ENCODE measurements at regions not wholly inside any gene's neighbourhood (a gene's known extent, or its start where the extent isn't known, plus 50 kb on each side); places are given as distances from the start of the nearest gene placed in this dataset.
A peak's percentile ranks its signal among the peaks of the same experiment; 100 is the strongest.
"Not testable (repeated sequence)": the region's sequence is repeated elsewhere in the genome, so short reads cannot be mapped to it uniquely, and the experiment has no call there.

DNA sequence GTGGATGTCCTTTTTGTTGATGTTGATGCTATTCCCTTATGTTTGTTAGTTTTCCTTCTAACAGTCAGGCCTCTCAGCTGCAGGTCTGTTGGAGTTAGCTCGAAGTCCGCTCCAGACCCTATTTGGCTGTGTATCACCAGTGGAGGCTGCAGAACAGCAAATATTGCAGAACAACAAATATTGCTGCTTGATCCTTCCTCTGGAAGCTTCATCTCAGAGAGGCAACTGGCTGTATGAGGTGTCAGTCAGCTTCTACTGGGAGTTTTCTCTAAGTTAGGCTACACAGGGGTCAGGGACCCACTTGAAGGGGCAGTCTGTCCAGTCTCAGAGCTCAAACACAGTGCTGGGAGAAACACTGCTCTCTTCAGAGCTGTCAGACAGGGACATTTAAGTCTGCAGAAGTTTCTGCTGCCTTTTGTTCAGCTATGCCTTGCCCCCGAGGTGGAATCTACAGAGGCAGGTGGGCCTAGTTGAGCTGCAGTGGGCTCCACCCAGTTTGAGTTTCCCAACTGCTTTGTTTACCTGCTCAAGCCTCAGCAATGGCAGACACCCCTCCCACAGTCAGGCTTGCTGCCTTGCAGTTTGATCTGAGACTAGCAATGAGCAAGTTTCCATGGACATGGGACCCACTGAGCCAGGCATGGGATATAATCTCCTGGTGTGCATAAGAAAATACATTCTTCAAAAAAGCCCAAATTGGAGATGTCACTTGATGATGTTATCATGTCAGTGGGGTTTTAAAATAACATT, 99.5 kb downstream of the KDM5D start:
- no peak for DNase-seq (ENCODE audit: low read depth in 2 of 2)

DNA sequence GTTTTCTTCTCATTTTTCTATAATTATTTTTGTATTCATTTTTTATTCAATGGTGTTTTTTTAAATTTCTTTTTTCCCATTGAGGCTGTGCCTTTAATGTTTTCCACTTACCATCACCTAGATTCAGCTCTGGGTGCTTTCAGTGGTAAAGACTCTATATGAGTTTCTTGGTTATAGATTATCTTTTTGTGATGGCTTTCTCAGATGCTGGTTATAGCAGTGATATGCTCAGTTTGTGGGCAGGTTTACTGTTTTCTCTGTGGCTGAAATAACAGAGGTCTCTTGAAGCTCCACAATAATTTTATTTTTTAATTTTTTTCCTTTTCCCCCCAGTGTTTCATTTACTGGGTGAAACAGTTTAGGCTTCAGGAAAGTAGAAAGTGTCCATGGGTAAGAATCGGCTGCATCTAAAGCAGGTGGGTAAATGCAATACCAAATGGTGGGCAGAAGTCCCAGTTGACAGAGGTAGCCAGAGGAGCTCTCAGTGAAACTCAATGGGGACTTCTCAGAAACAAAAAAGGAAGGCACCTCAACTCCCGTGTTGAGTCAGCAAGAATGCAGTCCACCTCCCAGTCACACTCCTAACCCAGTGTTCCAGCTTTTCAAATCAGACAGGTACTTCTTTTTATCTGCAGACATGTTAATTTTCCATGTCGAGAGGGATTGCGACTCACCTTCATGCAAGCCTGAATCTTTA, 106.7 kb downstream of the KDM5D start:
- no peak for DNase-seq (ENCODE audit: low read depth in 2 of 2)

GRCh38 chrY:19628926-19629325, 115.6 kb downstream of the KDM5D start:
- DNase-seq (ENCODE audit: low read depth in 2 of 2): no peak

GRCh38 chrY:19622392-19622791, 122.1 kb downstream of the KDM5D start:
- no peak for DNase-seq (ENCODE audit: low read depth in 2 of 2)

GRCh38 chrY:19621756-19622155, 122.8 kb downstream of the KDM5D start:
- DNase-seq (ENCODE audit: low read depth in 2 of 2): no peak

DNA sequence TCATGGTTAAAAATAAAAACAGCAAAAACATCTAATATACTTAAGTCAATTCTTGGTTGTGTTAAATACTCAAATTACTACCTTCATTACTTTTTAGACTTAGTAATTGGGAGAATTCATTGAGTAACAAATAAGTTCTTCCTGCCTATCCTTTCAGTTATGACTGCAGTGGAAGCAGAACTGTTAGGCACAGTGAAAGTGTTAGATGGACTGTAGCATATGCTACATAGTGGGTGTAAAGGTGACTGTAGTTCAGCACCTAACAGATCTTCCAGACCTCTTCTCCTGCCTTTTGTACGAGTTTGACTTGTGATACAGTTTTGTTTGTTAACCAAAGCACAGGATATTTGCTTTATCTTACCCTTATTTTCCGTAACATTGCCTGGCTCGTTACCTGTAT, 143.4 kb downstream of the KDM5D start:
- no peak for DNase-seq (ENCODE audit: low read depth in 2 of 2)

- no peak for DNase-seq (ENCODE audit: low read depth in 2 of 2)
Measured at GRCh38 chrY:19600711-19601110, 143.8 kb downstream of the KDM5D start.

- no peak for DNase-seq (ENCODE audit: low read depth in 2 of 2)
Measured at GRCh38 chrY:19590235-19590634, 154.3 kb downstream of the KDM5D start.

DNA sequence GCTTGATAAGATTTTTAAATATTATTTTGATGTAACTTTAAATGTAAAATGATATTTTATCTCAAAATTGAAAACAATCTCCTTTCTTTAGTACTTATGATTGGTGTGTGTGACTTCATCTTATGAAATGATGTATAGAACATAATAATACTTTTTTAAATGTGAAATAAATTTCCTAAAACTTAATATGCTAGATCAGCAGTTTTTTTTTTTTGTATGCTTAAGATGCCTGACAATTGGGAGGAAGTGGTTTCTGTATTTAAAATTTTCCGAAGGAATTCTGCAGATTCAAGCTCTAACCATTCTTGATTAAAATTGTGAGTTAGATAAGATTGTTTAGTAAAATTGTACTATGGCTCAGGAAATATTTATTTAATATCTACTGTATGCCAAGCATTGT, 154.9 kb downstream of the KDM5D start:
- no peak for DNase-seq (ENCODE audit: low read depth in 2 of 2)

- no peak for DNase-seq (ENCODE audit: low read depth in 2 of 2)
Measured at GRCh38 chrY:19587311-19587710, 157.2 kb downstream of the KDM5D start.

DNA sequence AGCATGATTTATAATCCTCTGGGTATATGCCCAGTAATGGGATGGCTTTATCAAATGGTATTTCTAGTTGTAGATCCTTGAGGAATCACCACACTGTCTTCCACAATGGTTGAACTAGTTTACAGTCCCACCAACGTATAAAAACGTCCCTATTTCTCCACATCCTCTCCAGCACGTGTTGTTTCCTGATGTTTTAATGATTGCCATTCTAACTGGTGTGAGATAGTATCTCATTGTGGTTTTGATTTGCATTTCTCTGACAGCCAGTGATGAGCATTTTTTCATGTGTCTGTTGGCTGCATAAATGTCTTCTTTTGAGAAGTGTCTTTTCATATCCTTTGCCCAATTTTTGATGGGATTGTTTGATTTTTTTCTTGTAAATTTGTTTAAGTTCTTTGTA, 163.5 kb downstream of the KDM5D start:
- not testable (repeated sequence) for DNase-seq (ENCODE audit: low read depth in 2 of 2)

GRCh38 chrY:19578281-19578874, 166.1 kb downstream of the KDM5D start:
- no peak for DNase-seq (ENCODE audit: low read depth in 2 of 2)

GRCh38 chrY:19577250-19577649, 167.3 kb downstream of the KDM5D start:
- DNase-seq (ENCODE audit: low read depth in 2 of 2): no peak

DNA sequence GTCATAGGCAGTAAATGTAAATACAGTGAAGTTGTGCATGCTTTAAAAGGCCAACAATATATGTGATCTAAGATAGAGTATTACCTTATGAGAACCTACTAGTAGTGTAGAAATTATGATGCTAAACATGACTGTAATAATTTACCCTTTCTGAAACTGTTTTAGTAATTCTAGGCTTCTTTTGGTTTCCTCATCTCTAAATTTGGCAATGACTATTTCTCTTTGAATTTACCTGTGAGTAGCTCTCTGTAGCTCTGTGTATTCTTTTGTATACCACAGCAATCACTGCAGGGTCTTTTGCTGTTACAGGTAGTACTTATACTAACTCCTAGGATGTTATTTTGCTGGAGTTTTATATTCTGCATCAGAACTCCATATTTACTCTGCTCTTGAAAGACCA, 169.6 kb downstream of the KDM5D start:
- no peak for DNase-seq (ENCODE audit: low read depth in 2 of 2)

- DNase-seq (ENCODE audit: low read depth in 2 of 2): no peak
Measured at GRCh38 chrY:19573646-19574045, 170.9 kb downstream of the KDM5D start.

DNA sequence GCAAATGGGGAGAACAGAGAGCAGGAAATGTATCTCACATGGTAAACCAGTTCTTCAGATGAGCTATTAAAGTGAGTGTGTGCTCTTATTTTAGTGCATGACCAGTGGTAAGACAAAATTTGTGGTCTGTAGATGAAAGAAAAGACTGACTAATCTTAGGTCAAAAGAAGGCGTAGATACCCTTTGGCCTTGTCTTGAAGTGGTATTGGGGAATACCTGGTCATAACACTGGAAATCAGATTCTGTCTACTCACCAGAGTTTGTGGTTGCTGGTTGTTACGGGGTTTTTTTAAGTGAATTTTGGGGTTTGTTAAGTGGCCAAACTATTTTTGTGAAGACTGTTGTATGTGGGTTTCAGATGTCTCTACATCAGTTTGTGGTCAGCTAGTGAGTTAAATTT, 173.5 kb downstream of the KDM5D start:
- no peak for DNase-seq (ENCODE audit: low read depth in 2 of 2)

DNA sequence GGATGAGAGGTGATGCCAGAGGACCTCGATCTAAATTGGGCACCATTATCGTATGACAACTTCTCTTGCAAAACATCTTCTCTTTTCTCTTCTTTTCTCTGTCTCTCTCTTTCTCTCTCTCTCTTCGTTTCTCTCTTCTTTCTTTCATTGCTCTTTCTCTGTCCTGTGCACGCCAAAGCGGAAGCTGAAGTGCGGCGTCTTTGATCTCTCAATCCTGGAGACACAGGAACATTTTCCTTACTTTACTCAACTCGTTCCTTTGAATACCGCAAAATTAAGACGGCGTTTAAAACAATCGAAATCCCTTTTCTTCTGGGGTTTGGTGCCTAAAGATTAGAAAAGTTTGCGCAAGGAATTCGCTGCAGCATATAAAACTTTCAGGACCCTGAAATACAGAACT, 176.6 kb downstream of the KDM5D start:
- DNase-seq (ENCODE audit: low read depth in 2 of 2): no peak

DNA sequence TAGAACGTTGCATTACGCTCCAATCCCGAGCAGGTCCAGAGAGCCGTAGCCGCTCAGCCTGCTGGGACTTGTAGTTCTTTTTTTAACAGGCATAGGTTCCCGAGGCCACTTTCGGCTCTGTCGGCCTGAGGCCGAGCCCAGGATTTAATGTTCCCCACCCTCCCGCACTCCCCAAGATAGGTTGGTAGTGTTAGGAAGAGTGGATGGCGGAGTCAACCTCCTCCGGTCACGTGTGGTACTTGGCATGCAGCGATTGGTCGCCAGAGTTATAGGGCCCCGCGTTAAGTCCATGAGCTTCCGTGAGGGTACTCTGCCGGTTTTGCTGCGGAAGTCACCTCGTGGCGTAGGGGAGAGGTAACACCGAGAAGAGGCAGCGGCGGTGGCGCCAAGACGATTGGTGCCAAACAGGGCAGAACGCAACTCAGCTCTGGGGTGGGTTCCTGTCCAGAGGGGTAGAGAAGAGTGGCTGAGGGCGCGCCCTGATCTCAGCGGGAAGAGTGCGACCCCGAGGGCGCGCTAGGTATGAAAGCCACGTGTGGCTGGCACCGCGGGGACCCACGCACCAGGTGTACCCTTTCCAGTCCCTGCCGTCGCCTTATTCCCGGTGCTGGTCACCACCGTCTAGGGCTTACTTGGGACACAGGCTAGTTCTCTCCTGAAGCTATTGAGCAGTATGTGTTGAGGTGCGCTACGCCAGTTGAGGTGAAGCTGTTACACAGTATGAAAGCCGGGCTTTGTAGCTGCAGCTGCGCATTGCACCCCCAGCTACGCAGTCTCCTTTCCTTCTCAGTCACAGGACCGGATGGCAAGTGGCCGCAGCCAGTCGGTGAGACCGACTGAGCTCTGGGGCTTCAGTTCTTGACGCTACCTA, 177.2 kb downstream of the KDM5D start:
- peak in 1 of 2 donors; percentile 53 for DNase-seq (ENCODE audit: low read depth in 2 of 2)

DNA sequence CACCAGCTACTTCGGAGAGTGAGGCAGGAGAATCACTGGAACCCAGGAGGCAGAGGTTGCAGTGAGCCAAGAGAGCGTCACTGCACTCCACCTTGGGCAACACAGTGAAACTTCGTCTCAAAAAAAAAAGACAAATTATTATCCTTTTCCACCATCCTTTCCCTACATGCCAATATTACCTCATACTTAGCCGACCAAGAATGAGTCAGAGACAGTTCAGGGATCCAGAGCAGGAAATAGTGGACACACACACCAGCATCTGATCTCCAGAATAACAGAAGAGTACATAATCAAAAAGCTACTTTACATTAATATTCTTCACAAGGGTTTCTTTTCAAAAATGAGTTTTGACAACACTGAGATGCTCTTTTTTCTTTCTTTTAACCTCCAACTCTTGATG, 185.4 kb downstream of the KDM5D start:
- no peak for DNase-seq (ENCODE audit: low read depth in 2 of 2)

DNA sequence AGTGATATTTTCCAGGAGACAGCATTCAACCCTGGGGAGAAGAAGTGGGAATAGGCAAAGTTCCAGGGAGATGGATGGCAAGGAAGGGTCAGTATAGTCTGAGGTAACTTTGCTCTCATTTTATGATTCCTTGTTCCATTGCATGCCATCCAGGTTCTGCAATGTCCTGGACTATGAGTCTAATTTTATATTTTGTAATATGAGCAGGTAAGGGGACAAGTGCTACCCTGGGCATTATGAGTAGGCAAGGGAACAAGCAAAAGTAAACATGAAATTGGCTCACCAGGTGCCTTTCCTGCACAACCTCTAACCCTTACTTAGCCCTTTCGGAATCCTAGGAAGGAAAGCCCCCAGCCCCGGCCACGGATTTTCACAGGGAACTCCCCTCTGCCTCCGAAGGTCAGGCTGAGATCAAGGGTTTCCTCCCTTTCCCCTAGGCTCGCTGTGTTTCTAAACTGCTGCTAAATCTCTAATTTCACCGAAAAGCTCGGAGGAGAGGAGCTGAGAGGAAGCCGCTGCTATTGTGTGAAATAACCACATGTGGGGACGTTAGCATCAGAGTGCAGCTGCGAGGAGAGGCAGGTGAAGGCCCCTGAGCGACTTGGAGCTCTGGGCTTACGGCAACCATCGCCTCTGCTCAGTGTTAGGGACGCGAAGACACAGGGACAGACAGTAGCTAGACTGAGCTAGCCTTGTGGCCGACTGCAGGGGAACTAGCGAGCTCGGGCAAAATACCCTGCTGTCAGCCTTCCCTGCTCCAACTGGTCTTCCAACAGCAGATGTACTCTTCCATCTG, 194.7 kb downstream of the KDM5D start:
- DNase-seq (ENCODE audit: low read depth in 2 of 2): no peak

Data from stimulated activated CD8-positive, alpha-beta memory T cell treated with anti-CD3 and anti-CD28 coated beads, Interleukin-7, amount 100 ng/mL, for 1 hour (primary cell).